ENCODE measurements at regions not wholly inside any gene's neighbourhood (a gene's known extent, or its start where the extent isn't known, plus 50 kb on each side); places are given as distances from the start of the nearest gene placed in this dataset.

GRCh38 chr10:104576611-104577010 is 64.5 kb upstream of the SORCS3 start:
- no peak for TF ChIP-seq CTCF (IDR thresholded peaks at IDR 0.05; ENCODE audit: insufficient read depth, low read length, poor library complexity, severe bottlenecking)
- no peak overlapping the region for H3K4me3 ChIP-seq (ENCODE audit: low read depth, low read length)
- H3K36me3 ChIP-seq (ENCODE audit: control insufficient read depth, insufficient read depth, low read length), result no peaks in the 10 kb centered on the region
- H3K27me3 ChIP-seq (ENCODE audit: control insufficient read depth, insufficient read depth, low read length), result peaks cover 3% of the 10 kb centered on the region
- no peak for DNase-seq (ENCODE audit: low read depth)

GRCh38 chr10:104577163-104577562 is 63.9 kb upstream of the SORCS3 start:
- Histone ChIP-seq H3K4me3 (ENCODE audit: low read depth, low read length) (no peak overlapping the region), H3K27me3 (ENCODE audit: control insufficient read depth, insufficient read depth, low read length) (peaks cover 3% of the 10 kb centered on the region), H3K36me3 (ENCODE audit: control insufficient read depth, insufficient read depth, low read length) (no peaks in the 10 kb centered on the region)
- TF ChIP-seq CTCF (IDR thresholded peaks at IDR 0.05; ENCODE audit: insufficient read depth, low read length, poor library complexity, severe bottlenecking), result no peak
- no peak for DNase-seq (ENCODE audit: low read depth)

GRCh38 chr10:104577861-104578521 is 63.1 kb upstream of the SORCS3 start:
- TF ChIP-seq CTCF (IDR thresholded peaks at IDR 0.05; ENCODE audit: insufficient read depth, low read length, poor library complexity, severe bottlenecking), result no peak
- no peaks in the 10 kb centered on the region for H3K36me3 ChIP-seq (ENCODE audit: control insufficient read depth, insufficient read depth, low read length)
- H3K27me3 ChIP-seq (ENCODE audit: control insufficient read depth, insufficient read depth, low read length), result peaks cover 3% of the 10 kb centered on the region
- H3K4me3 ChIP-seq (ENCODE audit: low read depth, low read length), result no peak overlapping the region
- no peak for DNase-seq (ENCODE audit: low read depth)

- no peak for DNase-seq (ENCODE audit: low read depth)
- Histone ChIP-seq H3K4me3 (ENCODE audit: low read depth, low read length) (no peak overlapping the region), H3K27me3 (ENCODE audit: control insufficient read depth, insufficient read depth, low read length) (peaks cover 3% of the 10 kb centered on the region), H3K36me3 (ENCODE audit: control insufficient read depth, insufficient read depth, low read length) (no peaks in the 10 kb centered on the region)
- TF ChIP-seq CTCF (IDR thresholded peaks at IDR 0.05; ENCODE audit: insufficient read depth, low read length, poor library complexity, severe bottlenecking), result no peak
Observed at GRCh38 chr10:104578671-104579070, 62.4 kb upstream of the SORCS3 start.

GRCh38 chr10:104579136-104579535 is 62.0 kb upstream of the SORCS3 start:
- H3K4me3 ChIP-seq (ENCODE audit: low read depth, low read length), result no peak overlapping the region
- peaks cover 3% of the 10 kb centered on the region for H3K27me3 ChIP-seq (ENCODE audit: control insufficient read depth, insufficient read depth, low read length)
- no peak for TF ChIP-seq CTCF (IDR thresholded peaks at IDR 0.05; ENCODE audit: insufficient read depth, low read length, poor library complexity, severe bottlenecking)
- H3K36me3 ChIP-seq (ENCODE audit: control insufficient read depth, insufficient read depth, low read length), result no peaks in the 10 kb centered on the region
- DNase-seq (ENCODE audit: low read depth), result no peak

GRCh38 chr10:104580321-104580720 is 60.8 kb upstream of the SORCS3 start:
- Histone ChIP-seq H3K36me3 (ENCODE audit: control insufficient read depth, insufficient read depth, low read length) (no peaks in the 10 kb centered on the region), H3K4me3 (ENCODE audit: low read depth, low read length) (no peak overlapping the region), H3K27me3 (ENCODE audit: control insufficient read depth, insufficient read depth, low read length) (peaks cover 3% of the 10 kb centered on the region)
- DNase-seq (ENCODE audit: low read depth), result no peak
- TF ChIP-seq CTCF (IDR thresholded peaks at IDR 0.05; ENCODE audit: insufficient read depth, low read length, poor library complexity, severe bottlenecking), result no peak
